ENCODE measurements at regions not wholly inside any gene's neighbourhood (a gene's known extent, or its start where the extent isn't known, plus 50 kb on each side); places are given as distances from the start of the nearest gene placed in this dataset.

DNA sequence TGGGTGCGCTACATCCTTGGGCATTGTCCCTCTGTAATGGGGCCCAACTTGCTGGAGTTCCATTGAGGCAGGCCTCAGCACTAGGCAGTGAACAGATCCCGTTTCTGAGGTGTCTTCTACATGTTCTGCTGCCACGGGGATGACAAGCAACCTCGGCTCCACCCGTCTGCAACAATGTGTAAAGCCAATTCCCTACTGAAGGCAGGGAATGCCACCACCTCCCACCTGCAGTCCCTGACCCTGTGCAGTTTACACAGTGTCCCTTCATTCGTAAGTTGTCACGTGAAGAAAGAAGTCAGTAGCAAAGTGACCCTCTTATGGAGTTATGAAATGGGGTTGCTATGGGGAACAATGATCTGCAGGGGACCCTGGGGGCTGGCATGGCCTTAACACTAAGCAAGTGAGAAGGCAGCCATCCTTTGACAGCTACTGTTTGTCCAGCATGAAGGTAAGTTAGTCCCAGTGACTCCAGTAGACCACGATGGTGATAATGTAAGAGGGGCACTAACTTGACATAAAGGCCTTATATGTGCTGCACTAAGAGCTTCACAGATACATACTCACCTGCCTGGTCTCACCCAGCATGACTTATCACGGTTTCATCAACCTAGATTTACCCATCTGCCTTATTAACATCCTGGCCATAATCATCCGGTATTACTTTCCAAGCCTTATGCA lies 130.6 kb upstream of the ZSWIM2 start:
- FAIRE-seq: no peak
- ChIA-PET POLR2A (no interaction called here), CTCF (ENCODE audit: low intra/inter-chr PET ratio) (no interaction called here)
- in situ Hi-C loops (cut with MboI) (no loop called here), intact Hi-C loops (cut with micrococcal nuclease) (no loop called here)
- Histone ChIP-seq H3K36me3 (ENCODE audit: control insufficient read depth, insufficient read depth, low read length) (no peaks in the 10 kb centered on the region), H3K27me3 (ENCODE audit: control insufficient read depth in 2 of 2, insufficient read depth in 2 of 2, low read length in 2 of 2) (no peaks in the 10 kb centered on the region), H3K4me1 (replicated peaks in 1 of 2; ENCODE audit: control insufficient read depth in 2 of 2, insufficient read depth in 2 of 2, low read length in 2 of 2) (no peaks in the 10 kb centered on the region; a peak in 1 of 5 replicates), H3K79me2 (ENCODE audit: control insufficient read depth, insufficient read depth, low read length) (no peaks in the 10 kb centered on the region), H3K27ac (ENCODE audit: extremely low read depth, low read depth, low read length) (no peak overlapping the region), H4K20me1 (replicated peaks; ENCODE audit: control insufficient read depth, insufficient read depth, low read length) (no peaks in the 10 kb centered on the region), H2AFZ (ENCODE audit: low read depth, low read length) (no peak overlapping the region), H3K9me3 (replicated peaks; ENCODE audit: control insufficient read depth, insufficient read depth, low read depth, low read length) (no peaks in the 10 kb centered on the region), H3K4me3 (no peak overlapping the region), H3K4me2 (ENCODE audit: insufficient read depth, low read length) (no peak overlapping the region), H3K9me1 (ENCODE audit: control insufficient read depth, insufficient read depth, low read length) (no peaks in the 10 kb centered on the region), H3K9ac (ENCODE audit: insufficient read depth in 1 of 2, low read depth in 2 of 2, low read length in 2 of 2) (no peak overlapping the region)
- TF ChIP-seq SMARCA4 (IDR thresholded peaks at IDR 0.05) (no peak), ZNF586 (CRISPR knock-in tag; conservative IDR thresholded peaks at IDR 0.05) (no peak)
- TF ChIP-seq, protein P1, sequence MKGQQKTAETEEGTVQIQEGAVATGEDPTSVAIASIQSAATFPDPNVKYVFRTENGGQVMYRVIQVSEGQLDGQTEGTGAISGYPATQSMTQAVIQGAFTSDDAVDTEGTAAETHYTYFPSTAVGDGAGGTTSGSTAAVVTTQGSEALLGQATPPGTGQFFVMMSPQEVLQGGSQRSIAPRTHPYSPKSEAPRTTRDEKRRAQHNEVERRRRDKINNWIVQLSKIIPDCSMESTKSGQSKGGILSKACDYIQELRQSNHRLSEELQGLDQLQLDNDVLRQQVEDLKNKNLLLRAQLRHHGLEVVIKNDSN (CRISPR knock-in tag; IDR thresholded peaks at IDR 0.05): no peak
- no TSS peak for BruUV-seq (replicated peaks)
- no peak for DNase-seq (ENCODE audit: extremely low read depth in 1 of 4, low spot score in 3 of 4)
- ATAC-seq: no peak
- 29% methylated on average over 10 of the region's 10 CpGs for WGBS (ENCODE audit: insufficient coverage, low coverage, missing lambda C conversion rate)

DNA sequence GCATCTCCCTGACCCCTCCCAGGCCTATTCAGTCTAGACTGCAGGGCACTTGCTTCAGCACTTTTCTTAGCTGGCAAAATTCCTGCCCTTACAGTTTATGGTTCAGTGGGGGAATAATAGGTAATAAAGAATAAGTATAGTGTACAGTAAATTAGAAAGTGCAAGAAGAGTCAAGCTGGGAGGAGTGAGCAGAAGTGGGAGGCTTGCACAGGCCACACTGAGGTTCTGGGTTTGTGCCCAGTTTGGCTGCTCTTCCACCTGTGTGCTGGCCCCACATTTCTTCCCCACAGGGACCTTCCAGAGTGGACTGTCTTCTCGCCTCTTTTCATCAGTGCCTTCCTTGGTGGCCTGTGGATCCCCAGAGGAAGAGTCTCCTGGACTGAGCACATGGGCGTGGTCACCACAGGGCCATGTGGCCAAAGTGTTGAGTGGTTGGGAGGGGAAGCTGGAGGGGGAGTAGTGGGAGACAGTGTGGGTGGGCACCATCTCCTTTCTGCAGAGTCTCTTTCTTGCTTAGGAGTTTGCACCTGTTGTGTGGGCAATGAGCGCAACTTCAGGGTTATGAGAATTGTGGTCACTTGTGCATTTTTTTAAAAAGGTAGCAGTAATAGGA lies 128.6 kb upstream of the ZSWIM2 start:
- no peak overlapping the region for H3K4me3 ChIP-seq
- no peak overlapping the region for H3K9ac ChIP-seq (ENCODE audit: insufficient read depth in 1 of 2, low read depth in 2 of 2, low read length in 2 of 2)
- ChIA-PET CTCF (ENCODE audit: low intra/inter-chr PET ratio) (no interaction called here), POLR2A (no interaction called here)
- no peaks in the 10 kb centered on the region for H3K9me3 ChIP-seq (replicated peaks; ENCODE audit: control insufficient read depth, insufficient read depth, low read depth, low read length)
- in situ Hi-C loops (cut with MboI): no loop called here
- H3K4me1 ChIP-seq (replicated peaks in 1 of 2; ENCODE audit: control insufficient read depth in 2 of 2, insufficient read depth in 2 of 2, low read length in 2 of 2): no peaks in the 10 kb centered on the region; a peak in 1 of 5 replicates
- FAIRE-seq (no peak), ATAC-seq (peak; percentile 47; the same call in 2 of the 3 replicates), DNase-seq (ENCODE audit: extremely low read depth in 1 of 4, low spot score in 3 of 4) (no peak)
- intact Hi-C loops (cut with micrococcal nuclease): no loop called here
- no peaks in the 10 kb centered on the region for H3K36me3 ChIP-seq (ENCODE audit: control insufficient read depth, insufficient read depth, low read length)
- BruUV-seq (replicated peaks): no TSS peak
- H3K27me3 ChIP-seq (ENCODE audit: control insufficient read depth in 2 of 2, insufficient read depth in 2 of 2, low read length in 2 of 2): no peaks in the 10 kb centered on the region
- H2AFZ ChIP-seq (ENCODE audit: low read depth, low read length): 0 out of 2 replicates have a peak overlapping the region, but pooled peaks have one; percentile 34
- WGBS (ENCODE audit: insufficient coverage, low coverage, missing lambda C conversion rate): 56% methylated on average over 3 of the region's 3 CpGs
- no peaks in the 10 kb centered on the region for H4K20me1 ChIP-seq (replicated peaks; ENCODE audit: control insufficient read depth, insufficient read depth, low read length)
- no peaks in the 10 kb centered on the region for H3K9me1 ChIP-seq (ENCODE audit: control insufficient read depth, insufficient read depth, low read length)
- H3K79me2 ChIP-seq (ENCODE audit: control insufficient read depth, insufficient read depth, low read length): no peaks in the 10 kb centered on the region
- no peak overlapping the region for H3K4me2 ChIP-seq (ENCODE audit: insufficient read depth, low read length)
- H3K27ac ChIP-seq (ENCODE audit: extremely low read depth, low read depth, low read length): no peak overlapping the region
- TF ChIP-seq EP400 (IDR thresholded peaks at IDR 0.05): no peak
- TF ChIP-seq, protein P2, sequence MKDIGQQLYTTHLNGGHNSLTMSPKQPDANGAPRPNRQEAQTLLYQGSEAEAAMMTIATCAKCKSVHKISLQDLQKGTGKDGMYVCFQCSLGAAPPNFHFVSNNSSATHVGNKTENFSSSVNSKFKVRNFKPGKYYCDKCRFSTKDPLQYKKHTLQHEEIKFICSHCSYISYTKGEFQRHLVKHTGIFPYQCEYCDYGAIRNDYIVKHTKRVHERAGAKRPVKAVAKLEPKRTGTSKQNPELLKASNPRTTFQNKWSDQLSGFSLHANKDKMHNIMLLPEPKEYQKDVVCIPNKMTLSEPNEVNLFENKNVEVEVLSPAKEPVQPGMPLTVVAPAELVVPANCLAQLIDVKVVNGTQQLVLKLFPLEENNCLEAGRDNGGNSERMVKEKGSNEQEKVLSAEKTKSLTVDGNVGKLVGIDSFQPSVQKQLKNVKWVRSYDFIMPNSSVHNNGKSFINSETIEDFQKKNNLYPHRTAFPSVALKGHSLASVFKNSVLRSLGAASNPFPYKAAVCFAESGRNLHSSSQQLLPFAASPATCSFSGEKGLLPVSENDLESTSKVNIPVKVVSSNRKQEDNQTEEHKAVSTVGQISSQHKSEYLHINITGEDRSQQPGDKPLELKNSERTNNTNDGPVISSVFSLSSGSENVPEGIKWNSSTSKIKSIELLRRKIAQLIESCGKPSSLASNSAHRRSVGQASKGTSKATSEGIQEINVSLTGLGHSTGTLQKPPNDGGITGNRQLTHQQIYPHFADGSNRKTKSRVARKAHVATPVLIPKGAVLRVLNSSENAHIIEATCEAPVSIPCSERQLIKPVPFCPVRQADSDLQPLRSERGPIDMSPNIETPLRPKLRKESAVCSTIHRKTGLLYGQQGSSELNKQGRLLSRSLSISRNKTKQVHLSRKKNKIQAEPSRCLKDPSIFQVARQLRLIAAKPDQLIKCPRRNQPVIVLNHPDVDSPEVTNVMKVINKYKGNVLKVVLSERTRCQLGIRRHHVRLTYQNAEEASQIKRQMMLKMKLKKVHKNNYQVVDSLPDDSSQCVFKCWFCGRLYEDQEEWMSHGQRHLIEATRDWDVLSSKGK (CRISPR knock-in tag; IDR thresholded peaks at IDR 0.05): no peak
- TF ChIP-seq, protein P3, sequence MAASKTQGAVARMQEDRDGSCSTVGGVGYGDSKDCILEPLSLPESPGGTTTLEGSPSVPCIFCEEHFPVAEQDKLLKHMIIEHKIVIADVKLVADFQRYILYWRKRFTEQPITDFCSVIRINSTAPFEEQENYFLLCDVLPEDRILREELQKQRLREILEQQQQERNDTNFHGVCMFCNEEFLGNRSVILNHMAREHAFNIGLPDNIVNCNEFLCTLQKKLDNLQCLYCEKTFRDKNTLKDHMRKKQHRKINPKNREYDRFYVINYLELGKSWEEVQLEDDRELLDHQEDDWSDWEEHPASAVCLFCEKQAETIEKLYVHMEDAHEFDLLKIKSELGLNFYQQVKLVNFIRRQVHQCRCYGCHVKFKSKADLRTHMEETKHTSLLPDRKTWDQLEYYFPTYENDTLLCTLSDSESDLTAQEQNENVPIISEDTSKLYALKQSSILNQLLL (CRISPR knock-in tag; IDR thresholded peaks at IDR 0.05; ENCODE audit: borderline replicate concordance): no peak
- TF ChIP-seq, protein P4, sequence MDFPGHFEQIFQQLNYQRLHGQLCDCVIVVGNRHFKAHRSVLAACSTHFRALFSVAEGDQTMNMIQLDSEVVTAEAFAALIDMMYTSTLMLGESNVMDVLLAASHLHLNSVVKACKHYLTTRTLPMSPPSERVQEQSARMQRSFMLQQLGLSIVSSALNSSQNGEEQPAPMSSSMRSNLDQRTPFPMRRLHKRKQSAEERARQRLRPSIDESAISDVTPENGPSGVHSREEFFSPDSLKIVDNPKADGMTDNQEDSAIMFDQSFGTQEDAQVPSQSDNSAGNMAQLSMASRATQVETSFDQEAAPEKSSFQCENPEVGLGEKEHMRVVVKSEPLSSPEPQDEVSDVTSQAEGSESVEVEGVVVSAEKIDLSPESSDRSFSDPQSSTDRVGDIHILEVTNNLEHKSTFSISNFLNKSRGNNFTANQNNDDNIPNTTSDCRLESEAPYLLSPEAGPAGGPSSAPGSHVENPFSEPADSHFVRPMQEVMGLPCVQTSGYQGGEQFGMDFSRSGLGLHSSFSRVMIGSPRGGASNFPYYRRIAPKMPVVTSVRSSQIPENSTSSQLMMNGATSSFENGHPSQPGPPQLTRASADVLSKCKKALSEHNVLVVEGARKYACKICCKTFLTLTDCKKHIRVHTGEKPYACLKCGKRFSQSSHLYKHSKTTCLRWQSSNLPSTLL (IDR thresholded peaks at IDR 0.05): no peak

All from K562 (cell line).